ENCODE measurements at regions not wholly inside any gene's neighbourhood (a gene's known extent, or its start where the extent isn't known, plus 50 kb on each side); places are given as distances from the start of the nearest gene placed in this dataset.
A peak's percentile ranks its signal among the peaks of the same experiment; 100 is the strongest.

GRCh38 chr5:73387601-73388305 is 60.8 kb downstream of the FOXD1 start:
- H3K27me3 ChIP-seq (ENCODE audit: insufficient read depth, low read length), result no peaks in the 10 kb centered on the region
- peak overlapping the region; percentile 38 for H3K4me2 ChIP-seq (ENCODE audit: insufficient read depth, low read length)
- peaks cover 27% of the 10 kb centered on the region for H3K4me1 ChIP-seq (ENCODE audit: insufficient read depth, low read length)
- no peak overlapping the region for H3K4me3 ChIP-seq (ENCODE audit: insufficient read depth, low read length)
- no peaks in the 10 kb centered on the region for H3K79me2 ChIP-seq (ENCODE audit: insufficient read depth, low read length)
- peak overlapping the region; percentile 6 for H3K27ac ChIP-seq (ENCODE audit: low read depth, low read length)
- H2AFZ ChIP-seq (ENCODE audit: low read length), result peak overlapping the region; percentile 48
- DNase-seq (ENCODE audit: insufficient read length, low spot score, missing footprints), result peak; percentile 38
- H3K9me3 ChIP-seq (ENCODE audit: low read depth, low read length), result no peaks in the 10 kb centered on the region
- TF ChIP-seq CTCF (IDR thresholded peaks at IDR 0.05; ENCODE audit: extremely low read depth, low read depth, low read length), result no peak
- no peaks in the 10 kb centered on the region for H4K20me1 ChIP-seq (ENCODE audit: insufficient read depth, low read length)
- no peaks in the 10 kb centered on the region for H3K36me3 ChIP-seq (ENCODE audit: insufficient read depth, low read length)

- H3K4me3 ChIP-seq (ENCODE audit: insufficient read depth, low read length), result no peak overlapping the region
- no peak for DNase-seq (ENCODE audit: insufficient read length, low spot score, missing footprints)
- no peaks in the 10 kb centered on the region for H4K20me1 ChIP-seq (ENCODE audit: insufficient read depth, low read length)
- H3K27ac ChIP-seq (ENCODE audit: low read depth, low read length), result no peak overlapping the region
- no peak overlapping the region for H2AFZ ChIP-seq (ENCODE audit: low read length)
- TF ChIP-seq CTCF (IDR thresholded peaks at IDR 0.05; ENCODE audit: extremely low read depth, low read depth, low read length), result no peak
- no peak overlapping the region for H3K4me2 ChIP-seq (ENCODE audit: insufficient read depth, low read length)
- H3K4me1 ChIP-seq (ENCODE audit: insufficient read depth, low read length), result peaks cover 27% of the 10 kb centered on the region
- no peaks in the 10 kb centered on the region for H3K79me2 ChIP-seq (ENCODE audit: insufficient read depth, low read length)
- no peaks in the 10 kb centered on the region for H3K27me3 ChIP-seq (ENCODE audit: insufficient read depth, low read length)
- H3K36me3 ChIP-seq (ENCODE audit: insufficient read depth, low read length), result no peaks in the 10 kb centered on the region
- H3K9me3 ChIP-seq (ENCODE audit: low read depth, low read length), result no peaks in the 10 kb centered on the region
These were observed 61.4 kb downstream of the FOXD1 start for GRCh38 chr5:73387149-73387591.

- Histone ChIP-seq H3K4me2 (ENCODE audit: insufficient read depth, low read length) (no peak overlapping the region), H3K27ac (ENCODE audit: low read depth, low read length) (no peak overlapping the region), H3K4me3 (ENCODE audit: insufficient read depth, low read length) (no peak overlapping the region), H3K4me1 (ENCODE audit: insufficient read depth, low read length) (peaks cover 14% of the 10 kb centered on the region), H4K20me1 (ENCODE audit: insufficient read depth, low read length) (no peaks in the 10 kb centered on the region), H3K79me2 (ENCODE audit: insufficient read depth, low read length) (no peaks in the 10 kb centered on the region), H3K36me3 (ENCODE audit: insufficient read depth, low read length) (no peaks in the 10 kb centered on the region), H3K9me3 (ENCODE audit: low read depth, low read length) (no peaks in the 10 kb centered on the region), H2AFZ (ENCODE audit: low read length) (no peak overlapping the region), H3K27me3 (ENCODE audit: insufficient read depth, low read length) (no peaks in the 10 kb centered on the region)
- TF ChIP-seq CTCF (IDR thresholded peaks at IDR 0.05; ENCODE audit: extremely low read depth, low read depth, low read length), result no peak
- no peak for DNase-seq (ENCODE audit: insufficient read length, low spot score, missing footprints)
These were observed 63.7 kb downstream of the FOXD1 start for GRCh38 chr5:73384861-73385260.

GRCh38 chr5:73382401-73382740 is 66.2 kb downstream of the FOXD1 start:
- Histone ChIP-seq H3K36me3 (ENCODE audit: insufficient read depth, low read length) (no peaks in the 10 kb centered on the region), H3K27me3 (ENCODE audit: insufficient read depth, low read length) (no peaks in the 10 kb centered on the region)

More at GRCh38 chr5:73382401-73382740, 66.2 kb downstream of the FOXD1 start:
- DNase-seq (ENCODE audit: insufficient read length, low spot score, missing footprints), result no peak
- no peak overlapping the region for H2AFZ ChIP-seq (ENCODE audit: low read length)
- H3K4me2 ChIP-seq (ENCODE audit: insufficient read depth, low read length), result no peak overlapping the region
- TF ChIP-seq CTCF (IDR thresholded peaks at IDR 0.05; ENCODE audit: extremely low read depth, low read depth, low read length), result no peak
- H3K4me3 ChIP-seq (ENCODE audit: insufficient read depth, low read length), result no peak overlapping the region
- H4K20me1 ChIP-seq (ENCODE audit: insufficient read depth, low read length), result no peaks in the 10 kb centered on the region
- H3K79me2 ChIP-seq (ENCODE audit: insufficient read depth, low read length), result no peaks in the 10 kb centered on the region
- H3K27ac ChIP-seq (ENCODE audit: low read depth, low read length), result no peak overlapping the region
- peaks cover 2% of the 10 kb centered on the region for H3K4me1 ChIP-seq (ENCODE audit: insufficient read depth, low read length)
- no peaks in the 10 kb centered on the region for H3K9me3 ChIP-seq (ENCODE audit: low read depth, low read length)
